Kasumi-1 (cell line): ENCODE measurements at regions not wholly inside any gene's neighbourhood (a gene's known extent, or its start where the extent isn't known, plus 50 kb on each side); places are given as distances from the start of the nearest gene placed in this dataset.
"Not testable (repeated sequence)": the region's sequence is repeated elsewhere in the genome, so short reads cannot be mapped to it uniquely, and the experiment has no call there.

Source experiments
- DNase-seq, 2 experiments: peaks; one replicate each; lab custom pipeline; 2025; lab: John Stamatoyannopoulos, UW

GRCh38 chr6:139711804-139712585, 337.5 kb upstream of the CITED2 start:
- peak in 1 of 2 experiments; percentile 3 for DNase-seq

DNA sequence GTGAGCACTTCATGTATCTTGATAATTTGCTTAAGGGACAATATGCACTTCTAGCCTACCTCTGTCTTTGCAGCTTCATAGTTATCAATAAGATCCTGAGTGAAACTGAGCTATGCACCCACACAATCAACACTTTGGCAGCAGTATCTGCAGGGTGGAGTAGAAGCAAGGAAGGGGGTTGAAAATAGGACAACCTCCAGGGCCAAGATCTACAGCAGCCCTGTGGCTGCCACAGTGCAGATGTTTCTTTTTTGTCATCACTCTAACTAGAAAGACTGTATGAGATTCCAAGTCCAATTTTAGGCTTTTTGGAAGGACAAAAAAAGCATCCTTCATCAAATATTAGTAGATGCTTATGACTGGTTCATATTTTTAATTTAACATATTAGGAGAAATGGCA, 336.1 kb upstream of the CITED2 start:
- no peak for DNase-seq

DNA sequence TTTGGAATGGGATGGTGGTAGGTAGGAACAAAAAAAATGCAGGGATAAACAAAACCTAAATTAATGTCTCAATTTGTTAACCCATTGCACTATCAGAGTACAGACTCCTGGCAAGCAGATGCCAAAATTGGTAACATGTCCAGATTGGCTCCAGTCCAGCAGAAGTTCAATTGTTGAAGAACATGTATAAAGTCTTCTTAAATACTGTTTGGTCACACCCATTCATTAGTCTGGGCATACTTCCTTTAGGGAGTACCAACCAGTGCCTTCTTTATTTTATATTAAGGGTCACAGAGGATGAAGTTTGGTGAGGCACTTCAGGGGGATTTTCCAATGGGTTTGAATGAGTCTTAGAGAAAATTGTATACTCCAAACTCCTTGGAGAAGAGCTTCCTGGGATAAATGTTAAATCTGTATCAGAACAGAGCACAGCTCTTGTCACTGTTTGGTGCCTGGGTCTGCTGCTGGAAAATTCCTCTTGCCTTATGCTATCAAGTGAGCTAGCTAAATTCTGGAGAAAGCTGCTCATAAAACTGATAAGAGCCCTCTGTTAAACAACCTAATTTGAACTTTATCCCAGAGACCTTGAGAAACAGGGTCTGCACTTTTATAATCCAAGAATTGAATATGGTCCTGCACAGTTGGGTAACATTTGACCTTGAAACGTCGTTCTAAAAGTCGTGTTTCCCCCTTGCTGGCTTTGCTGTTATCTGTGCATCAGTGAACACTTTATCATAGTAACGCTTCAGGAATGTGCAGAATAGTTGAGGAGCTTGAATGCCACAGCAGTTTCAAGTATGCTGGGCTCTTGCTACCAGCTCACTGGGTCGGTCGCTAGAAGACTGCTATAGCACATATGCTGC, 334.1 kb upstream of the CITED2 start:
- no peak for DNase-seq

DNA sequence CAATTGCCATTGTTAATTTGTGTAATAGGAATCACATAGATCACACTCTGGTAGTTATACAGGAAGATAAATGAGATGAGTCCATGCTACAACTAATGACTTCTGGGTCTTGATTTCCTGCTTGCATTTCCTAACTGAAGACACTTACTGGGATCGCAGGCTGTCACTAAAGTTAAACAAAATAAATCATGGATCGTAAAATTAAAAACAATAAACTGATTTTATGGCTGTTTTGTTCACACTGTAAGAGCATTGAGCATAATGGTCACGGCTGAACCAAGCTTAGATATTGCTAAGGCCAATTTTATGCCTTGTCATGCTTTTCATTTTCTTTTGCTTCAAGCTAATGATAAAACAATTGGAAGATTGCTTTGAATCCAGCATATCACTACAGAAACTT, 332.5 kb upstream of the CITED2 start:
- DNase-seq, result no peak

GRCh38 chr6:139705284-139705683, 330.8 kb upstream of the CITED2 start:
- no peak for DNase-seq

- DNase-seq, result no peak
These were observed 329.3 kb upstream of the CITED2 start for GRCh38 chr6:139703780-139704179.

GRCh38 chr6:139702706-139703105, 328.3 kb upstream of the CITED2 start:
- no peak for DNase-seq

DNA sequence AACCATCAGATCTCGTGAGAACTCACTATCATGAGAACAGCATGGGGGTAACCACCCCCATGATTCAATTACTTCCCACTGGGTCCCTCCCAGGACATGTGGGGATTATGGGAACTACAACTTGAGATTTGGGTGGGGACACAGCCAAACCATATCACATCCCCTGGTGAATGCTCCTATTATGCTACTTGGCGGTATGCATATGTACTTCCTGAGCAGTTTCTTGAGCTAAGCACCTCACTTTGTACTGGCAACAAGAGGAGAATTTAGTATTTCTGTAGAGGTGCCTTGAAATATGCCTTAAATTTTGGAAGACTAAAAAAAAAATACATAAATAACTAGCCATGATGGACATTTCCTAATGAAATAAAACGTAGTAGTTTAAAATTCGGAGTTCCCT, 327.2 kb upstream of the CITED2 start:
- DNase-seq, result no peak

- DNase-seq, result no peak
These were observed 326.6 kb upstream of the CITED2 start for GRCh38 chr6:139701003-139701402.

DNA sequence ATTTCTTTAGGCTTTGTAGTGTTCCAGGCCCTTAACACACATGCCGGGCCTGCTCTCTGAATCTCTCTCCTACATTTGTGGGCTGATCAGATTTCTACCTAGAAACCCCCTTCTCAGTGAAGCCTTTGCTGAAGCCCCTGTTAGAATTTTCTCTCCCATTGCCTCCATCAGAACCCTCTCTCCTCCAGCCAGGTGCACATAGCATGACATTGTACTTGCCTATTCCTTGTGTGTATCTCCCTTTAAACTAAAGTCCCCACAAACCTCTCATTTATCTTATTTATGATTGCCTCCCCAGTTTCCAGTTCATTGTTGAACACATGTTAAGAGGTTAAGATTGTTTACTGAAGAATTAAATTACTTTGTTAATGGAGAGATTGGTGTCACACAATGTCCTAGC, 325.5 kb upstream of the CITED2 start:
- no peak for DNase-seq

GRCh38 chr6:139699335-139699734, 324.9 kb upstream of the CITED2 start:
- DNase-seq, result no peak

DNA sequence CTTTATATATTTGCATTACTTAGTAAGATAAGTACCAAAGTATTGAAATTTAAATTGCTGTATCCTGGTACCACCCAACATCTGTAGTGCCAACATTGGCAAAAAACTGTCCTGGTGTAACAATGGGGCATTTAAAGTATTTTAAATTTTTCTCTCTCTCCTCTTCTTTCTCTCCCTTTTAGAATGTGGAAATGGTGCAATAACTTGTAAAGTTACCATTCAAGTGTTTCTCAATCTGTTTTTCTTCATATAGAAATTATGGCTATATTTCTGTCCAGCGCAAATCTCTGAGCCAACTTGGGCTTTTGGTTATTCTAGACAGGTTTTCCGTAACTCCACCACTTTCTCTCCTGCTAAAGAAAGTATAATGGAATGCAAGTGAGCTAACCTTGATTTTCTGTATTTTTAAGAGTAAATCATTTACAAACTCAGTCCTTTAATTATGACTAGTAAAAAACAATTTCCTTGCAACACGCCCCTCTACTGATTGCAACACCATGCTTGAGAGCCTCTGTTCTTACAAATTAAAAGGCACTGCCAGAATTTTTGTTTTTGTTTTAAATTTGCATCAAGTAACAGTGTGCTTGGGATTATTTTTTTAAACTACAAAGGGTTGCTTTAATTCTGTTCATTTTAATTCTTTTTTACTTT, 324.2 kb upstream of the CITED2 start:
- DNase-seq, result no peak

- not testable (repeated sequence) for DNase-seq
These were observed 323.4 kb upstream of the CITED2 start for GRCh38 chr6:139697856-139698255.

DNA sequence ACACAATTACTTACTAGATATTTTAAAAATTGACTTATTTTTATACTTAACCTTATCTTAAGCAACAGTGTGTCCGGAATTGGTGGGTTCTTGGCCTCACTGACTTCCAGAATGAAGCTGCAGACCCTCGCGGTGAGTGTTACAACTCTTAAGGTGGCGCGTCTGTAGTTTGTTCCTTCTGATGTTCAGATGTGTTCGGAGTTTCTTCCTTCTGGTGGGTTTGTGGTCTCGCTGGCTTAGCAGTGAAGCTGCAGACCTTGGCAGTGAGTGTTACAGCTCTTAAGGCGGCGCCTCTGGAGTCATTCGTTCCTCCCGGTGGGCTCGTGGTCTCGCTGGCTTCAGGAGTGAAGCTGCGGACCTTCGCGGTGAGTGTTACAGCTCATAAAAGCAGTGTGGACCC, 322.5 kb upstream of the CITED2 start:
- DNase-seq, result not testable (repeated sequence)

GRCh38 chr6:139695361-139695760, 320.9 kb upstream of the CITED2 start:
- no peak for DNase-seq

- no peak for DNase-seq
These were observed 319.3 kb upstream of the CITED2 start for GRCh38 chr6:139693735-139694134.

GRCh38 chr6:139690007-139690406, 315.6 kb upstream of the CITED2 start:
- DNase-seq, result no peak

- DNase-seq, result no peak
These were observed 312.6 kb upstream of the CITED2 start for GRCh38 chr6:139687055-139687454.

DNA sequence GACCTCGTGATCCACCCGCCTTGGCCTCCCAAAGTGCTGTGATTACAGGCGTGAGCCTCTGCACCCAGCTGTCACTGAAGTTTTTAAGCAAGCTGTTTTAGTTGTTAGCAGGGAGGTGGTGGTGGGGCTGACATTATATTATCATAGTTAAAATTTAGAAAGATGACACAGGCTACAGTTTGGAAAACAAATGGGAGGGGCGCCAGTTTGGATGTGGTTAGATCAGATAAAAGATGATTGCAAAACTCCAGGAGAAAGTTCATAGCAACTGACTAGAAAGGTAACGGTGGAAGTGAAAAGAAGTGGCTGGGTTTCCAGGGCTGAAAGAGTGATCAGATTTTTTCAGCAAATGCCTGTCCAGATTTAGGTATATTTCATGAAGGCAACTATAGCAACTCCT, 311.9 kb upstream of the CITED2 start:
- no peak for DNase-seq

DNA sequence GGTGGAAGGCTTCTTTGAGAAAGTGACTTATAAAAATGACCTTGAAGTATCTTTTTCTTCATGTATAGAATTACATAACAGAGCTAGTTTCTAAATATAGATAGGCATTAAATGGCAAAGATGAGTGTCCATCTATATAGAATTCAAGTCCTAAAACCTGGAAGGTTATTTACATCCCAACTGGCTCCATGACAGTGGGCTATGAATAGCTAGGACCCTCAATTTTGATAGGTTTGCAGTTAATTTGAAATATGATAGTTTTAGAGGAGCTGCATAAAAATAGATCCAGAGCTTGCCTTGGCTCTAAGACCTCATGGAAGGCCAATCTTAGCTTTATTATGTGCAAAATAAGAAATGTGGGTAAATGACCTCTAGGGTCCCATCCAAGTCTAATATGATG, 310.6 kb upstream of the CITED2 start:
- DNase-seq, result no peak

DNA sequence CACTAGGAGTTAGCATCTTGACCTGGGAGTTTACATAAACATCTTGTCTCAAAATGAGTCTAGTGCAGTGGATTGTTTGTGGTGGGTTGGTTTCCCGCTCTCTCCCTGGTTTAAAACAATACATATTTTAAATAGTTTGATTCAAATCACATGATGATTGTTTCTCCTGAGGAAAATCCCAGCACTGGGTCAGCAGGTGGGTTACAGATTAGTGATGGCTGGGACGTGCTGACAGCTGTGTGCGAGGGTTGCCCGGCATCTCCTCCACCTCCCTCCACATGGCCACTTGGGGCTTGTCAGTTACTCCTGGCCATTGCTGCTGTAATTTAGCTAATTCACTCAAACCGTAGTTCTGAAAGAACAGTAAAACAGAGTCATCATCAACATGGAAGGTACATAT, 306.4 kb upstream of the CITED2 start:
- no peak for DNase-seq

DNA sequence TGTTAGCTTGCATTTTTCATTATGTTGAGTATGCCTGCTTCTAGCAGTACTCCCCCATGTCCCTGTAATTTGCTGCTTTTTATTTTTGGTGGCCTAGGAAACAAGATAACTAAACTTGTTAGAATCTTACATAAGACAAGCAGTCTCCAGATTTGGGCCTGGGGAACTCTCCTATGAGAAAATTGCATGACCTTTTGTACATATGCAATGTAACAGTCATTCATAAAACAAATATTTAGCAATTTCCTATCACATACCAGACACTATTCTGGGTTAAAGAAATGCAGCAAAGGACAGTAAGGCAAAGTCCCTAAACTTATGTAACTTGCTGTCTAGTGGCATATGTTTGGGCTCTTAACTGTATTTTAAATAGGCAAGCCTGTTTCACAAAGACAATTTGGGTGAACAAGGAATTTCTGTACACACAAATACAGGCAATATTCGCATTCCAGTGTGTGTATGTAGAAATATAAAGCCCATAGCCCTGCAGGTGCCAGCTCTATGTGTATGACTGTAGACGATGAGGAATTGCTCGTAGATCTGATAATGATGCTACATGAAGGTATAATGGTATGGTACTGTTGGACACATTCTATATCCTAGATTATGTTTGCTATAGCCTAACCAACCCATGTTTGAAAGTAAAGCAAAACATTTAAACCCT, 305.2 kb upstream of the CITED2 start:
- no peak for DNase-seq
